HK-2 (cell line): ENCODE measurements at regions not wholly inside any gene's neighbourhood (a gene's known extent, or its start where the extent isn't known, plus 50 kb on each side); places are given as distances from the start of the nearest gene placed in this dataset.

Experiments
- DNase-seq: peaks from one replicate; pipeline ENCODE4 v3.0.0-alpha.2; 2018; ENCODE audit not compliant: unreplicated experiment

GRCh38 chr5:38029397-38030065 lies 189.7 kb upstream of the GDNF start:
- no peak for DNase-seq

- DNase-seq = no peak
Measured at GRCh38 chr5:38023799-38024198, 184.0 kb upstream of the GDNF start.

GRCh38 chr5:38023371-38023770 lies 183.5 kb upstream of the GDNF start:
- DNase-seq = no peak

- DNase-seq = no peak
Measured at GRCh38 chr5:38022631-38023030, 182.8 kb upstream of the GDNF start.

- DNase-seq = no peak
Measured at GRCh38 chr5:38018016-38018415, 178.2 kb upstream of the GDNF start.

GRCh38 chr5:38013107-38013506 lies 173.3 kb upstream of the GDNF start:
- DNase-seq = no peak

GRCh38 chr5:38011668-38012188 lies 171.9 kb upstream of the GDNF start:
- DNase-seq = no peak

GRCh38 chr5:38009749-38010358 lies 170.0 kb upstream of the GDNF start:
- DNase-seq = no peak

- no peak for DNase-seq
Measured at GRCh38 chr5:38008198-38008597, 168.4 kb upstream of the GDNF start.

- DNase-seq = no peak
Measured at GRCh38 chr5:37999593-37999992, 159.8 kb upstream of the GDNF start.

- no peak for DNase-seq
Measured at GRCh38 chr5:37996918-37997317, 157.1 kb upstream of the GDNF start.

GRCh38 chr5:37994729-37995128 lies 154.9 kb upstream of the GDNF start:
- DNase-seq = no peak

- DNase-seq = no peak
Measured at GRCh38 chr5:37991301-37992299, 151.8 kb upstream of the GDNF start.

GRCh38 chr5:37989884-37990283 lies 150.0 kb upstream of the GDNF start:
- DNase-seq = no peak

- DNase-seq = no peak
Measured at GRCh38 chr5:37988454-37989046, 148.7 kb upstream of the GDNF start.

GRCh38 chr5:37984300-37984699 lies 144.5 kb upstream of the GDNF start:
- no peak for DNase-seq

GRCh38 chr5:37983463-37983862 lies 143.6 kb upstream of the GDNF start:
- no peak for DNase-seq

- no peak for DNase-seq
Measured at GRCh38 chr5:37979559-37979958, 139.7 kb upstream of the GDNF start.

GRCh38 chr5:37975531-37975930 lies 135.7 kb upstream of the GDNF start:
- no peak for DNase-seq

- DNase-seq = no peak
Measured at GRCh38 chr5:37971483-37972024, 131.7 kb upstream of the GDNF start.

GRCh38 chr5:37966871-37967270 lies 127.0 kb upstream of the GDNF start:
- no peak for DNase-seq

GRCh38 chr5:37966291-37966690 lies 126.5 kb upstream of the GDNF start:
- no peak for DNase-seq
